BE2C (cell line): ENCODE measurements at regions not wholly inside any gene's neighbourhood (a gene's known extent, or its start where the extent isn't known, plus 50 kb on each side); places are given as distances from the start of the nearest gene placed in this dataset.
"Not testable (repeated sequence)": the region's sequence is repeated elsewhere in the genome, so short reads cannot be mapped to it uniquely, and the experiment has no call there.

Experiments used
- DNase-seq: peaks from one replicate; pipeline ENCODE4 v3.0.0-alpha.2; 2020
- H3K27me3 ChIP-seq: fragments of 250-450 bp; sonication (Bioruptor Pico); 2 replicates; pipeline ENCODE4 v1.5.1; 2020; ENCODE audit warnings: mild to moderate bottlenecking
- H3K36me3 ChIP-seq: fragments of 250-450 bp; sonication (Bioruptor Pico); 2 replicates; pipeline ENCODE4 v1.5.1; 2020; ENCODE audit warnings: mild to moderate bottlenecking
- H3K4me1 ChIP-seq: fragments of 250-450 bp; sonication (Bioruptor Pico); 2 replicates; pipeline ENCODE4 v1.5.1; 2020
- H3K4me3 ChIP-seq: 2 replicates; pipeline ENCODE4 v1.5.1; 2011; ENCODE audit warnings: low read depth, low read length
- H3K9me3 ChIP-seq: fragments of 250-450 bp; sonication (Bioruptor Pico); 2 replicates; pipeline ENCODE4 v1.5.1; 2020
- TF ChIP-seq, protein P1 (sequence below): IDR thresholded peaks from 2 replicates; pipeline ENCODE4 v1.5.1; 2012; ENCODE audit warnings: mild to moderate bottlenecking, low read depth, low read length

DNA sequence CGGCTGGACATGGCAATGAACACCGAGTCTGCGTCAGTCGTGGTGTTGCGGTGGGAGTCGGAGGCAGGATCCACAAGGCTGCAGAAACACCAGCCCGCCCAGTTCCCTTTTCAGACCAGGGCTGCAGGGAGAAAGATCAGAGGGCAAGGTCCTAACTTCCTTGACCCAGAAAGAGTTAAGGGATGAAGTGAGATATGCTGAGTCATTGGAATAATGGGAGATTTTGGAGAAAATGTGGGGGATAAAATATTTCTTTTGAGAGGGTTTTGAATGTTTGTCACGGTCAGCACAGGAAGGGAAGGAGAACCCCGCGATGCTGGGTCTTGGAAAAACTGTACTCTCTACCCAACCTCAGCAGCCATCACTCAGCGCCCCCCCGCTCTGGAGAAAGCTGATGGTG, 416.0 kb downstream of the ICE1 start:
- H3K36me3 ChIP-seq: no peaks in the 10 kb centered on the region
- no peaks in the 10 kb centered on the region for H3K4me1 ChIP-seq
- DNase-seq: no peak
- TF ChIP-seq, protein P1, sequence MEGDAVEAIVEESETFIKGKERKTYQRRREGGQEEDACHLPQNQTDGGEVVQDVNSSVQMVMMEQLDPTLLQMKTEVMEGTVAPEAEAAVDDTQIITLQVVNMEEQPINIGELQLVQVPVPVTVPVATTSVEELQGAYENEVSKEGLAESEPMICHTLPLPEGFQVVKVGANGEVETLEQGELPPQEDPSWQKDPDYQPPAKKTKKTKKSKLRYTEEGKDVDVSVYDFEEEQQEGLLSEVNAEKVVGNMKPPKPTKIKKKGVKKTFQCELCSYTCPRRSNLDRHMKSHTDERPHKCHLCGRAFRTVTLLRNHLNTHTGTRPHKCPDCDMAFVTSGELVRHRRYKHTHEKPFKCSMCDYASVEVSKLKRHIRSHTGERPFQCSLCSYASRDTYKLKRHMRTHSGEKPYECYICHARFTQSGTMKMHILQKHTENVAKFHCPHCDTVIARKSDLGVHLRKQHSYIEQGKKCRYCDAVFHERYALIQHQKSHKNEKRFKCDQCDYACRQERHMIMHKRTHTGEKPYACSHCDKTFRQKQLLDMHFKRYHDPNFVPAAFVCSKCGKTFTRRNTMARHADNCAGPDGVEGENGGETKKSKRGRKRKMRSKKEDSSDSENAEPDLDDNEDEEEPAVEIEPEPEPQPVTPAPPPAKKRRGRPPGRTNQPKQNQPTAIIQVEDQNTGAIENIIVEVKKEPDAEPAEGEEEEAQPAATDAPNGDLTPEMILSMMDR: no peak
- no peaks in the 10 kb centered on the region for H3K27me3 ChIP-seq
- no peak overlapping the region for H3K4me3 ChIP-seq
- H3K9me3 ChIP-seq: no peaks in the 10 kb centered on the region; the same call in 1 of the 2 replicates

DNA sequence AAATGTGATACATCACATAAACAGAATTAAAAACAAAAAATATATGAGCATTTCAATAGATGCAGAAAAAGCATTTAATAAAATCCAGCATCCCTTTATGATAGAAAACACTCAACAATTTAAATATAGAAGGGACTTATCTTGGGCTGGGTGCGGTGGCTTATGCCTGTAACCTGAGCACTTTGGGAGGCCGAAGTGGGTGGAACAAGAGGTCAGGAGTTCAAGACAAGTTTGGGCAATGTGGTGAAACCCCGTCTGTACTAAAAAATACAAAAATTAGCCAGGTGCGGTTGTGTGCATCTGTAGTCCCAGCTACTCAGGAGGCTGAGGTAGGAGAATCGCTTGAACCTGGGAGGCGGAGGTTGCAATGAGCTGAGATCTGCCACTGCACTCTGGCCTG, 409.1 kb downstream of the ICE1 start:
- H3K36me3 ChIP-seq, H3K9me3 ChIP-seq, H3K4me3 ChIP-seq, DNase-seq, H3K4me1 ChIP-seq, H3K27me3 ChIP-seq: not testable (repeated sequence)

DNA sequence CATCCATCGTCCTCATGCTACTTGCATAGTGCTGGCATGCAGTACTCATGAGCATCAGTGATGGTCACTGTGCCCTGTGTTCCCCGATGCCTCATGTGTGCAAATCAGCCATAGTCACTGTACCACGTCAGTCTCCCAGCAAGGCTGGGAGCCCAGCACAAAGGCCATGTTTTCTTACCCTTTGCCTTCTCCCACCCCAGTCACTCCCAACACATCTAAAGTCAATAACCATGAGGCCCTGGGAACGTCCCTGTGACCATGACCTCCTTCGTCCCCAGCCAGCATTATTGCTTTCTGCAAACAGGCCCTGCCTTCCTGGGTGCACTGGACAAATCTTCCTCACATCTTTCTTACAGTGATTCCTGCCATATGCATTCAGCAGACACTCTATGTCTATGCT, 406.1 kb downstream of the ICE1 start:
- H3K36me3 ChIP-seq: no peaks in the 10 kb centered on the region
- DNase-seq: no peak
- H3K4me3 ChIP-seq: no peak overlapping the region
- peaks cover 5% of the 10 kb centered on the region; the same call in 1 of the 2 replicates for H3K4me1 ChIP-seq
- H3K9me3 ChIP-seq: no peaks in the 10 kb centered on the region
- TF ChIP-seq, protein P1: no peak
- H3K27me3 ChIP-seq: no peaks in the 10 kb centered on the region

DNA sequence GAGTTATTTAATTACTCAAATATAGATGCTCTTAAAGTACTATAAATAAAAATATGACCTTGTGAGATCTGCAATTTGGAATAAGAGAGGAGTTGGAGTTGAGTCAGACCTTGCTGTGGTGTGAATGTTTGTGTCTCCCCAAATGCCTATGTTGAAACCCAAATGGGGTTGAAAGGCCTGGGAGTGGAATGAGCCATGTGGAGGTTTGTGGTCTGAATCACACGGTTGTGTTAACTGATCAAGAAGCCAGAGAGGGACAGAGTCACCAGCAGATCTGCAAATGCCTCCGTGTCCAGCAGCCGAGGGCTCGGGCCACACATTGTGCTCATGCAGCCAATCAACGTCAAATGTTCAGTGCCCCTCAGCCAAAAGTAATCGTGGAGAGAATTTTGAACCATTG, 404.4 kb downstream of the ICE1 start:
- TF ChIP-seq, protein P1: no peak
- no peak for DNase-seq
- Histone ChIP-seq H3K9me3 (no peaks in the 10 kb centered on the region), H3K4me1 (peaks cover 5% of the 10 kb centered on the region; the same call in 1 of the 2 replicates), H3K4me3 (no peak overlapping the region), H3K27me3 (no peaks in the 10 kb centered on the region), H3K36me3 (no peaks in the 10 kb centered on the region)

DNA sequence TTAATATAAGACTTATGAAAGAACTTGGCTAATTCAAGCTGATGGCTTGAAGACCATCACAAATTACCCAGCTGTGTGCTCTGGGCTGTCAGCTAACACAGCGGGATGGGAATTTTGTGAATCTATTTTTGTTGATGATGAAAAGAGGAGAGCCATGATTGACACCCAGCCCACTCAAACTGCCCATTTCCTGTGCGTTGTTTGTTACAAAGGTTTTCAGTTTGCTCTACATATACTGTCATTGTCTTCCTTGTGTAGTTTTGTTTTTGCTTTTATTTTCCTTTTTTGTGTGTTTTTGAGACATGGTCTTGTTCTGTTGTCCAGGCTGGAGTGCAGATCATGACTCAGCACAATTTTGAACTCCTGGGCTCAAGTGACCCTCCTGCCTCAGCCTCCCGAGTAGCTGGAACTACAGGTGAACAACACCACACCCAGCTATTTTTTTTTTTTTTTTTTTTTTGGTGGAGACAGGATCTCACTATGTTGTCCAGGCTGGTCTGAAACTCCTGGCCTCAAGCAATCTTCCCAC, 400.3 kb downstream of the ICE1 start:
- Histone ChIP-seq H3K36me3 (no peaks in the 10 kb centered on the region), H3K27me3 (no peaks in the 10 kb centered on the region), H3K4me1 (no peaks in the 10 kb centered on the region; the same call in 1 of the 2 replicates), H3K9me3 (no peaks in the 10 kb centered on the region), H3K4me3 (no peak overlapping the region)
- TF ChIP-seq, protein P1: no peak
- no peak for DNase-seq

DNA sequence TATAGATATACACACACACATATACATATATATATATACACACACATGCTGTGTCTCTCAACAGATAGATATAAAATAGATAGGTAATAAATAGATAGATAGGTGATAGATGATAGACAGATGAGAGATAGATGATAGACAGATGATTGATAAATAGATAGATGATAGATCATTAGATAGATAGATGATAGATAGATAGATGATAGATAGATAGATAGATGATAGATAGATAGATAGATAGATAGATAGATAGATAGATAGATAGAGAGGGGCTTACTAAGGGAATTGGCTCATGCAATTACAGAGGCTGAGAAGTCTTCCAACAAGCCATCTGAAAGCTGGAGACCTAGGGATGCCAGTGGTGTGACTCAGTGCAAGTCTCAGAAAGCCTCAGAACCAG, 394.5 kb downstream of the ICE1 start:
- DNase-seq: no peak
- H3K9me3 ChIP-seq: no peaks in the 10 kb centered on the region
- no peaks in the 10 kb centered on the region; the same call in 1 of the 2 replicates for H3K4me1 ChIP-seq
- H3K27me3 ChIP-seq: no peaks in the 10 kb centered on the region
- TF ChIP-seq, protein P1: no peak
- H3K36me3 ChIP-seq: no peaks in the 10 kb centered on the region
- H3K4me3 ChIP-seq: no peak overlapping the region

DNA sequence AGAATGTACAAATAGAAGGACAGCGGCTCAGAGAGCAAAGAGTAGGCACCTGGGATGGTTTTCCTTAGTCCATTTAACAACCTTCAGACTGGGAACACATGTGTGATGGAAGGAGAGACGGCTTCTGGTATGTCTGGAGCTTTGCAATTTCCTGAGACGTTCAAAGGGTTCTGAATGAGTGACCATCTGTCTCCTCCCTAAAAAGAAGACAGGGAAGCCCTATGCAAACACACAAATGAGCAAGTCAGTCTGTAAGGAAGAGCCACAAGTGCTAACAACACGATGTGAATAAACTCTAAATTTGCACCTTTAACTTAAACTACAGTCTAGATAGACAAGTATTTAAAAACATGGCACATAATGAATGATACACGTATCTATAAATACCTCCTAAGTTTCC, 391.0 kb downstream of the ICE1 start:
- no peak for DNase-seq
- H3K27me3 ChIP-seq: no peaks in the 10 kb centered on the region
- TF ChIP-seq, protein P1: no peak
- H3K4me1 ChIP-seq: no peaks in the 10 kb centered on the region
- H3K4me3 ChIP-seq: no peak overlapping the region
- H3K9me3 ChIP-seq: no peaks in the 10 kb centered on the region
- no peaks in the 10 kb centered on the region for H3K36me3 ChIP-seq
